Adrenal gland (tissue), 5 donors: ENCODE measurements at regions not wholly inside any gene's neighbourhood (a gene's known extent, or its start where the extent isn't known, plus 50 kb on each side); places are given as distances from the start of the nearest gene placed in this dataset.

Experiments used
- CTCF ChIP-seq, 6 experiments: fragments of 450-650 bp in 4 of 6; fragments of 200-600 bp in 2 of 6; sonication (generic) in 1 of 6; IDR thresholded peaks; 1 replicate in 5 of 6; 2 replicates in 1 of 6; pipeline versions ENCODE4 v1.5.1 to v1.8.0; 2016 to 2021; ENCODE audit warnings: antibody characterized with exemption in 6 of 6, mild to moderate bottlenecking in 2 of 6, moderate library complexity in 1 of 6
- POLR2A ChIP-seq, 2 donors: fragments of 450-650 bp; IDR thresholded peaks; one replicate each; pipeline ENCODE4 v1.6.1; 2017; ENCODE audit warnings: antibody characterized with exemption in 2 of 2, mild to moderate bottlenecking in 2 of 2, moderate library complexity in 1 of 2
- donor health status: DM: no; HTN: no; CAD: no.

DNA sequence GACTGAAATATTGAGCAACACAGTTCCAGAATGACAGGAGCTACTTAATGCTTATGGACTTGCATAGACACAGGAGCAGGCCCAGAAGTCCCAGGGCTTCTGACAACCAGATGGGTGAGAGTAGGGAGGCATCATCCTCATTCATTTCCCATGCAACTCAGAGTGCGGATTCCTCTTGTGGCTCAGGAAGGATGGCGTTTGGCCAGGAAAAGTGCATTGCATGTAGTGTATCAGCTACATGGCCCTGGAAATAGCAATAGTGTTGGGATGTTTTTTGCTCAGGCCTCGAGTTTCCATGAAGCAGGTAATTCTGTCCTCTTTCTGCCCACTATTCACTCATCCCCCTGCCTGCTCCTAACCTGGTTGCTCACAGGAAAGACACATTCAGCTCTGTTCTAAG is 136.6 kb downstream of the PDGFRA start:
- TF ChIP-seq CTCF (IDR thresholded peaks at IDR 0.05) (no peak), POLR2A (IDR thresholded peaks at IDR 0.05) (no peak)
